Left lung (tissue), 4 donors: ENCODE measurements at regions not wholly inside any gene's neighbourhood (a gene's known extent, or its start where the extent isn't known, plus 50 kb on each side); places are given as distances from the start of the nearest gene placed in this dataset.

Source experiments
- ATAC-seq: fragments of 200-7000 bp; cut with Tn5 transposase; one replicate; pipeline ENCODE4 v1.9.1; 2020; ENCODE audit warnings: moderate library complexity
- DNase-seq, 4 donors: peaks; one replicate each; pipeline ENCODE4 v3.0.0-alpha.2; 2013 to 2020
- H3K27ac ChIP-seq, 2 donors: fragments of 200-600 bp; sonication (generic) in 1 of 2; one replicate each; pipeline versions ENCODE4 v1.5.0 to v1.8.0; 2020 to 2021
- H3K27me3 ChIP-seq, 2 donors: fragments of 200-600 bp; sonication (generic) in 1 of 2; one replicate each; pipeline versions ENCODE4 v1.5.0 to v1.8.0; 2020 to 2021
- H3K36me3 ChIP-seq, 2 donors: fragments of 200-600 bp; sonication (generic) in 1 of 2; one replicate each; pipeline versions ENCODE4 v1.5.0 to v1.8.0; 2020 to 2021
- H3K4me1 ChIP-seq, 2 donors: fragments of 200-600 bp; one replicate each; pipeline ENCODE4 v1.8.0; 2021
- H3K4me3 ChIP-seq, 2 donors: fragments of 200-600 bp; sonication (generic) in 1 of 2; one replicate each; pipeline versions ENCODE4 v1.5.0 to v1.8.0; 2020 to 2021; ENCODE audit warnings: mild to moderate bottlenecking in 1 of 2
- H3K9me3 ChIP-seq, 2 donors: fragments of 200-600 bp; sonication (generic) in 1 of 2; one replicate each; pipeline versions ENCODE4 v1.5.0 to v1.8.0; 2020 to 2021
- CTCF ChIP-seq, 2 donors: fragments of 200-600 bp; sonication (generic) in 1 of 2; IDR thresholded peaks; one replicate each; pipeline versions ENCODE4 v1.5.0 to v1.8.0; 2021; ENCODE audit warnings: antibody characterized with exemption in 2 of 2
- intact Hi-C, 2 donors: fragments of 100-400 bp; cut with DNase I; formaldehyde crosslinking; loops; one replicate each; pipeline versions ENCODE4 v1.11.2 to v1.14.2; 2022
- donor health status: DM: no; HTN: yes; CAD: no.
- donor health status: DM: no; HTN: no; CAD: no.

GRCh38 chr1:38787041-38787440, 72.5 kb downstream of the RRAGC start:
- DNase-seq: no peak
- intact Hi-C loops: no loop called here
- no peak overlapping the region for H3K27ac ChIP-seq
- ATAC-seq: no peak
- H3K27me3 ChIP-seq: peaks cover 32 to 96% of the 10 kb centered on the region in 2 donors
- H3K4me3 ChIP-seq: no peak overlapping the region
- no peaks in the 10 kb centered on the region for H3K4me1 ChIP-seq
- H3K36me3 ChIP-seq: no peaks in the 10 kb centered on the region
- no peaks in the 10 kb centered on the region for H3K9me3 ChIP-seq
- no peak for TF ChIP-seq CTCF (IDR thresholded peaks at IDR 0.05)

- no peaks in the 10 kb centered on the region for H3K4me1 ChIP-seq
- no peak overlapping the region for H3K4me3 ChIP-seq
- H3K27ac ChIP-seq: no peak overlapping the region
- no peak for DNase-seq
- H3K27me3 ChIP-seq: peaks cover 36 to 96% of the 10 kb centered on the region in 2 donors
- no peaks in the 10 kb centered on the region for H3K9me3 ChIP-seq
- H3K36me3 ChIP-seq: no peaks in the 10 kb centered on the region
- intact Hi-C loops: no loop called here
- TF ChIP-seq CTCF (IDR thresholded peaks at IDR 0.05): no peak
- no peak for ATAC-seq
Measured at GRCh38 chr1:38786040-38786436, 73.5 kb downstream of the RRAGC start.

GRCh38 chr1:38785285-38786039, 74.1 kb downstream of the RRAGC start:
- ATAC-seq (no peak), DNase-seq (no peak)
- no peak for TF ChIP-seq CTCF (IDR thresholded peaks at IDR 0.05)
- intact Hi-C loops: no loop called here
- H3K27ac ChIP-seq: no peak overlapping the region
- no peaks in the 10 kb centered on the region for H3K9me3 ChIP-seq
- no peaks in the 10 kb centered on the region for H3K36me3 ChIP-seq
- no peaks in the 10 kb centered on the region for H3K4me1 ChIP-seq
- peaks cover 36 to 96% of the 10 kb centered on the region in 2 donors for H3K27me3 ChIP-seq
- no peak overlapping the region for H3K4me3 ChIP-seq

- Histone ChIP-seq H3K4me1 (no peaks in the 10 kb centered on the region), H3K27me3 (peaks cover 36 to 96% of the 10 kb centered on the region in 2 donors), H3K36me3 (no peaks in the 10 kb centered on the region), H3K27ac (no peak overlapping the region), H3K4me3 (no peak overlapping the region), H3K9me3 (no peaks in the 10 kb centered on the region)
- intact Hi-C loops: no loop called here
- DNase-seq (no peak), ATAC-seq (no peak)
- TF ChIP-seq CTCF (IDR thresholded peaks at IDR 0.05): no peak
Measured at GRCh38 chr1:38784452-38785284, 74.9 kb downstream of the RRAGC start.

GRCh38 chr1:38783640-38784229, 75.8 kb downstream of the RRAGC start:
- no peak for TF ChIP-seq CTCF (IDR thresholded peaks at IDR 0.05)
- ATAC-seq (no peak), DNase-seq (no peak)
- Histone ChIP-seq H3K36me3 (no peaks in the 10 kb centered on the region), H3K4me3 (no peak overlapping the region), H3K9me3 (no peaks in the 10 kb centered on the region), H3K27ac (no peak overlapping the region), H3K4me1 (no peaks in the 10 kb centered on the region), H3K27me3 (peaks cover 36 to 100% of the 10 kb centered on the region in 2 donors)
- intact Hi-C loops: no loop called here
